H1 (cell line): ENCODE measurements at regions not wholly inside any gene's neighbourhood (a gene's known extent, or its start where the extent isn't known, plus 50 kb on each side); places are given as distances from the start of the nearest gene placed in this dataset.

ENCODE experiments used
- CTCF ChIA-PET: fragments of 300-600 bp; sonication (Branson Sonifier 250); formaldehyde crosslinking; loops from one replicate; lab custom pipeline; 2021; ENCODE audit not compliant: partially characterized antibody; lab: Charles Lee
- POLR2A ChIA-PET: fragments of 300-600 bp; sonication (Branson Sonifier 250); formaldehyde crosslinking; loops from one replicate; lab custom pipeline; 2021; ENCODE audit warnings: inconsistent platforms; ENCODE audit not compliant: partially characterized antibody; lab: Charles Lee
- DNase-seq, 2 experiments: peaks; one replicate each; pipeline versions ENCODE4 v3.0.0 to v3.0.0-alpha.2; 2010 to 2022; ENCODE audit warnings: low spot score in 2 of 2, low read depth in 1 of 2, mixed read lengths in 1 of 2
- FAIRE-seq: peaks from 2 replicates; lab custom pipeline; 2011; peaks lifted over from hg19 to GRCh38; lab: Jason Lieb, UNC
- H2AFZ ChIP-seq: 2 replicates; pipeline ENCODE4 v1.8.1; 2012; ENCODE audit warnings: low read length, inconsistent platforms
- H2AK5ac ChIP-seq: 2 replicates; pipeline ENCODE4 v1.6.1; 2013; ENCODE audit warnings: low read depth, low read length
- H2BK120ac ChIP-seq: replicated peaks from 2 replicates; pipeline ENCODE3; 2013; ENCODE audit warnings: low read depth, low read length, inconsistent platforms
- H2BK12ac ChIP-seq: 2 replicates; pipeline ENCODE4 v1.6.1; 2013; ENCODE audit warnings: low read depth, low read length
- H2BK15ac ChIP-seq: 2 replicates; pipeline ENCODE4 v1.6.1; 2013; ENCODE audit warnings: low read length
- H2BK20ac ChIP-seq: 2 replicates; pipeline ENCODE4 v1.6.1; 2013; ENCODE audit warnings: low read length
- H2BK5ac ChIP-seq: 2 replicates; pipeline ENCODE4 v1.6.1; 2013; ENCODE audit warnings: low read depth, low read length
- H3K14ac ChIP-seq: 2 replicates; pipeline ENCODE4 v1.6.1; 2013; ENCODE audit warnings: inconsistent platforms; ENCODE audit not compliant: insufficient read length
- H3K18ac ChIP-seq: 2 replicates; pipeline ENCODE4 v1.6.1; 2013; ENCODE audit warnings: low read length; ENCODE audit errors: extremely low read depth
- H3K23ac ChIP-seq: 2 replicates; pipeline ENCODE4 v1.6.1; 2013; ENCODE audit warnings: inconsistent platforms; ENCODE audit not compliant: insufficient read length
- H3K23me2 ChIP-seq: 2 replicates; pipeline ENCODE4 v1.6.1; 2013; ENCODE audit warnings: low read depth, low read length
- H3K27ac ChIP-seq: 2 replicates; pipeline ENCODE4 v1.6.1; 2011; ENCODE audit warnings: low read depth, low read length, inconsistent platforms
- H3K27me3 ChIP-seq, 4 experiments: replicated peaks in 1 of 4; 1 replicate in 1 of 4; 2 replicates in 3 of 4; pipeline versions ENCODE4 v1.6.1 to v1.8.1; 2011 to 2013; ENCODE audit warnings: low read length in 3 of 4, mild to moderate bottlenecking in 3 of 4, inconsistent platforms in 2 of 4, mixed read lengths in 2 of 4, moderate library complexity in 1 of 4; ENCODE audit not compliant: control insufficient read depth in 3 of 4, insufficient read depth in 3 of 4; ENCODE audit errors: extremely low read depth in 1 of 4
- H3K36me3 ChIP-seq, 4 experiments: 2 replicates each; pipeline versions ENCODE4 v1.6.1 to v1.8.1; 2011 to 2013; ENCODE audit warnings: mild to moderate bottlenecking in 4 of 4, low read length in 3 of 4, moderate library complexity in 2 of 4, control low read depth in 1 of 4, inconsistent platforms in 1 of 4; ENCODE audit not compliant: insufficient read depth in 4 of 4, control insufficient read depth in 2 of 4
- H3K4ac ChIP-seq: replicated peaks from 2 replicates; pipeline ENCODE3; 2013; ENCODE audit warnings: low read length, low read depth, mixed read lengths, inconsistent platforms; ENCODE audit not compliant: insufficient read length
- H3K4me1 ChIP-seq, 4 experiments: replicated peaks in 1 of 4; 1 replicate in 1 of 4; 2 replicates in 3 of 4; pipeline versions ENCODE4 v1.6.1 to v1.8.1; 2011 to 2013; ENCODE audit warnings: low read length in 3 of 4, inconsistent platforms in 2 of 4, mixed read lengths in 1 of 4; ENCODE audit not compliant: insufficient read depth in 4 of 4, control insufficient read depth in 3 of 4
- H3K4me2 ChIP-seq, 2 experiments: 2 replicates each; pipeline versions ENCODE4 v1.6.1 to v1.8.1; 2011 to 2013; ENCODE audit warnings: low read depth in 2 of 2, low read length in 2 of 2, control low read depth in 1 of 2, inconsistent platforms in 1 of 2, mild to moderate bottlenecking in 1 of 2; ENCODE audit not compliant: insufficient read depth in 1 of 2
- H3K4me3 ChIP-seq, 4 experiments: fragments of 200-600, 300-600 bp in 1 of 4; sonication (generic), shearing (Covaris generic), sonication (Bioruptor Twin) in 1 of 4; 2 replicates each; pipeline versions ENCODE4 v1.5.1 to v1.8.1; 2011 to 2016; ENCODE audit warnings: low read length in 4 of 4, low read depth in 3 of 4, control low read depth in 2 of 4, inconsistent platforms in 2 of 4, mild to moderate bottlenecking in 2 of 4, mixed read lengths in 1 of 4, moderate library complexity in 1 of 4; ENCODE audit not compliant: insufficient read depth in 2 of 4; ENCODE audit errors: extremely low read depth in 1 of 4
- H3K56ac ChIP-seq: replicated peaks from 2 replicates; pipeline ENCODE3; 2013; ENCODE audit warnings: low read depth, mild to moderate bottlenecking, mixed read lengths, low read length, inconsistent platforms; ENCODE audit not compliant: insufficient read length
- H3K79me1 ChIP-seq: 2 replicates; pipeline ENCODE4 v1.6.1; 2013; ENCODE audit warnings: low read depth, low read length, control low read depth
- H3K79me2 ChIP-seq, 2 experiments: 2 replicates each; pipeline versions ENCODE4 v1.6.1 to v1.8.1; 2012 to 2013; ENCODE audit warnings: low read length in 2 of 2, mild to moderate bottlenecking in 2 of 2, inconsistent platforms in 1 of 2; ENCODE audit not compliant: insufficient read depth in 2 of 2, control insufficient read depth in 1 of 2
- H3K9ac ChIP-seq, 4 experiments: replicated peaks in 1 of 4; 1 replicate in 1 of 4; 2 replicates in 3 of 4; pipeline versions ENCODE4 v1.6.1 to v1.8.1; 2011 to 2013; ENCODE audit warnings: low read depth in 3 of 4, low read length in 3 of 4, control low read depth in 2 of 4, mild to moderate bottlenecking in 2 of 4, moderate library complexity in 2 of 4, inconsistent platforms in 1 of 4; ENCODE audit errors: extremely low read depth in 1 of 4
- H3K9me3 ChIP-seq, 2 experiments: 2 replicates each; pipeline versions ENCODE4 v1.6.1 to v1.8.1; 2012 to 2013; ENCODE audit warnings: mild to moderate bottlenecking in 2 of 2, moderate library complexity in 2 of 2, control low read depth in 1 of 2, inconsistent platforms in 1 of 2, low read depth in 1 of 2, low read length in 1 of 2, mixed read lengths in 1 of 2; ENCODE audit not compliant: insufficient read depth in 2 of 2
- H4K20me1 ChIP-seq, 2 experiments: replicated peaks in 1 of 2; 2 replicates each; pipeline versions ENCODE3 to v1.8.1; 2011 to 2013; ENCODE audit warnings: inconsistent platforms in 2 of 2, low read length in 2 of 2, mild to moderate bottlenecking in 1 of 2; ENCODE audit not compliant: insufficient read depth in 2 of 2, control insufficient read depth in 1 of 2
- H4K5ac ChIP-seq: 2 replicates; pipeline ENCODE4 v1.6.1; 2013; ENCODE audit warnings: low read length, low read depth, mixed read lengths, inconsistent platforms; ENCODE audit not compliant: insufficient read length
- H4K8ac ChIP-seq: 2 replicates; pipeline ENCODE4 v1.8.0; 2013; ENCODE audit warnings: mild to moderate bottlenecking, moderate library complexity, low read length, inconsistent platforms; ENCODE audit not compliant: insufficient read depth; ENCODE audit errors: extremely low read depth
- H4K91ac ChIP-seq: replicated peaks from 2 replicates; pipeline ENCODE3; 2013; ENCODE audit warnings: low read length, mixed read lengths, inconsistent platforms; ENCODE audit not compliant: insufficient read length
- ATF2 ChIP-seq: IDR thresholded peaks from 2 replicates; pipeline ENCODE4 v1.6.1; 2012; ENCODE audit warnings: low read length, inconsistent platforms
- BRCA1 ChIP-seq: IDR thresholded peaks from 2 replicates; pipeline ENCODE4 v1.6.1; 2012; ENCODE audit warnings: low read depth, low read length, improper control_type of control experiment
- KDM4A ChIP-seq: IDR thresholded peaks from one replicate; pipeline ENCODE4 v1.7.1; 2012; ENCODE audit warnings: low read depth, mild to moderate bottlenecking, moderate library complexity, low read length, inconsistent platforms; ENCODE audit not compliant: severe bottlenecking
- SIX5 ChIP-seq: IDR thresholded peaks from 2 replicates; pipeline ENCODE4 v1.6.1; 2011; ENCODE audit warnings: mild to moderate bottlenecking, low read depth, low read length
- TAF1 ChIP-seq: IDR thresholded peaks from 2 replicates; pipeline ENCODE4 v1.6.1; 2011; ENCODE audit warnings: mild to moderate bottlenecking, low read depth, low read length
- TBP ChIP-seq: IDR thresholded peaks from 2 replicates; pipeline ENCODE4 v1.6.1; 2011; ENCODE audit warnings: low read depth, low read length, improper control_type of control experiment
- TCF12 ChIP-seq: IDR thresholded peaks from 2 replicates; pipeline ENCODE4 v1.6.1; 2011; ENCODE audit warnings: low read depth, mild to moderate bottlenecking, low read length
- WGBS, 2 experiments: shearing (Covaris generic) in 1 of 2; methylation state at CpG; one replicate each; pipeline versions ENCODE4 v1.1.6 to v1.1.7; 2013 to 2015; ENCODE audit warnings: low lambda C conversion rate in 2 of 2, mixed read lengths in 2 of 2, inconsistent platforms in 1 of 2, low coverage in 1 of 2, missing lambda C conversion rate in 1 of 2; ENCODE audit not compliant: insufficient replicate concordance in 2 of 2, insufficient coverage in 1 of 2, insufficient read length in 1 of 2; ENCODE audit errors: extremely low coverage in 1 of 2, missing lambda C conversion rate in 1 of 2; 5-methylcytosine and 5-hydroxymethylcytosine counted together

DNA sequence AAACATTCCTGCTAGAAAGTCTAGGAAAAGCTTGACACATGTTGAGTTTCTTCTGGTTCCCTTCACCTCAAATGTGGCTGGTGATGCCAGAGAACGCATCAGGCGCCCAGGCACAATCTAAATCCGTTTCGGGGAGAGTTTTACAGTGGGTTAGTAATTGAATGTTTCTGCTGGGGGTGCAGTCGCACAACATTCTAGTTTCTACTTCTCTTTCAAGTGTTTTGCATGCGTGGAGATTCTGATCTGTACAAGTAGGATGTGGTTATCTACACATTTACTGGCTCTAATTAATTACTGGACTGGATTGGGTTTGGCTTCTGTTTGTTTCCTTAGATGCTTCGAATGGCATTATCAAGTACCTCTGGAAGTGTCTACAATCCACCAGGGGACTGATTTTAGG lies 173.8 kb downstream of the TMEM26 start (continued):
- no peak for TF ChIP-seq TCF12
- TF ChIP-seq, all 59 proteins: peak for 0

DNA sequence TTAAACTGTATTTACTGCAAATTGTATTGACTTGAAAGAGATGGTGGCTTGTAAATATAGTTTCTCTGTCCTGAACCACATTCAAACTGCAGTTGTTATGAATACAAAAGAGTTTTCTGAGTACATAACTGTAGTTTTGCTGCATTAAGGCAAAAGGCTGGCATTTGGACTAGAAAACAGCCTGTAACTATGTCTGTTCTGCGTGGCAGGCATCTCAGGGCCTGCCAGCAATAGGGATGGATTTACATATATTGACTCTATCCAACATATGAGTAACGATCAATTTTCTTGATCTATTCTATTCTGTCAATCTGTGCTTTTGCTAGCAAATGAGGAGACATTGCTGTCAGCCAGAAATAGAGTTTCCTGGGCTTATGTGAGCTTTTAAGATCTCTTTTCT lies 174.6 kb downstream of the TMEM26 start:
- Histone ChIP-seq H3K9me3 (no peaks in the 10 kb centered on the region), H2BK20ac (no peak overlapping the region), H2AFZ (no peak overlapping the region), H3K79me1 (no peaks in the 10 kb centered on the region), H3K4ac (no peak overlapping the region), H2AK5ac (no peak overlapping the region), H3K23me2 (no peaks in the 10 kb centered on the region), H3K79me2 (no peaks in the 10 kb centered on the region), H3K27me3 (no peaks in the 10 kb centered on the region), H4K20me1 (no peaks in the 10 kb centered on the region), H3K4me2 (no peak overlapping the region), H3K18ac (no peak overlapping the region), H2BK120ac (no peak overlapping the region), H3K14ac (no peak overlapping the region), H2BK5ac (no peak overlapping the region), H2BK12ac (no peak overlapping the region), H3K4me1 (no peaks in the 10 kb centered on the region), H4K8ac (no peak overlapping the region), H3K36me3 (peaks cover 0 to under 1% (median 0%) of the 10 kb centered on the region in 4 experiments; a peak in 2 of 8 replicates), H3K23ac (no peak overlapping the region), H3K27ac (no peak overlapping the region), H2BK15ac (no peak overlapping the region), H4K91ac (no peak overlapping the region), H3K9ac (no peak overlapping the region), H4K5ac (no peak overlapping the region), H3K56ac (no peak overlapping the region), H3K4me3 (no peak overlapping the region)
- no peak for DNase-seq
- no peak for FAIRE-seq
- ChIA-PET POLR2A (no interaction called here), CTCF (no interaction called here)
- WGBS, 2 experiments, result 91% methylated on average over 2 of the region's 2 CpGs; no CpG with 5 or more reads in 1 of the 2 experiments
- TF ChIP-seq TAF1 (no peak), BRCA1 (no peak), KDM4A (no peak), SIX5 (no peak), ATF2 (no peak), TBP (no peak)
